GM23338 (cell line): ENCODE measurements at regions not wholly inside any gene's neighbourhood (a gene's known extent, or its start where the extent isn't known, plus 50 kb on each side); places are given as distances from the start of the nearest gene placed in this dataset.

Experiments used
- ATAC-seq: fragments of 200-7000 bp; cut with Tn5 transposase; 3 replicates; pipeline ENCODE4 v1.9.1; 2020
- DNase-seq: peaks from one replicate; pipeline ENCODE4 v3.0.0-alpha.2; 2015; ENCODE audit warnings: low spot score
- H2AFZ ChIP-seq: fragments of 200-600 bp; sonication (generic); 2 replicates; pipeline ENCODE4 v1.8.0; 2016; ENCODE audit warnings: antibody characterized with exemption, mild to moderate bottlenecking, moderate library complexity
- H3F3A ChIP-seq: fragments of 200-600 bp; sonication (generic); replicated peaks from 2 replicates; pipeline ENCODE4 v1.8.0; 2017; ENCODE audit warnings: antibody characterized with exemption, mixed run types, low read depth
- H3K27ac ChIP-seq: fragments of 200-600 bp; sonication (generic); 2 replicates; pipeline ENCODE4 v1.6.1; 2016; ENCODE audit warnings: low read depth
- H3K27me3 ChIP-seq: fragments of 200-600 bp; sonication (generic); 2 replicates; pipeline ENCODE4 v1.8.0; 2016; ENCODE audit warnings: mild to moderate bottlenecking, mixed run types, moderate library complexity; ENCODE audit not compliant: insufficient read depth
- H3K36me3 ChIP-seq: fragments of 200-600 bp; sonication (generic); 2 replicates; pipeline ENCODE4 v1.8.0; 2016; ENCODE audit warnings: mild to moderate bottlenecking; ENCODE audit not compliant: insufficient read depth
- H3K4me1 ChIP-seq: fragments of 200-600 bp; sonication (generic); 2 replicates; pipeline ENCODE4 v1.8.0; 2016; ENCODE audit warnings: mild to moderate bottlenecking, moderate library complexity; ENCODE audit not compliant: insufficient read depth
- H3K4me2 ChIP-seq: fragments of 200-600 bp; sonication (generic); 2 replicates; pipeline ENCODE4 v1.7.1; 2017; ENCODE audit warnings: mixed run types
- H3K4me3 ChIP-seq: fragments of 200-600 bp; sonication (generic); 2 replicates; pipeline ENCODE4 v1.6.1; 2016; ENCODE audit warnings: mixed run types
- H3K79me2 ChIP-seq: fragments of 200-600 bp; sonication (generic); replicated peaks from 2 replicates; pipeline ENCODE4 v1.8.0; 2017; ENCODE audit warnings: mild to moderate bottlenecking; ENCODE audit not compliant: insufficient read depth
- H3K9me2 ChIP-seq: fragments of 200-600 bp; sonication (generic); 2 replicates; pipeline ENCODE4 v1.8.0; 2017; ENCODE audit not compliant: insufficient read depth
- H4K20me1 ChIP-seq: fragments of 200-600 bp; sonication (generic); replicated peaks from 2 replicates; pipeline ENCODE4 v1.8.0; 2017; ENCODE audit warnings: mild to moderate bottlenecking; ENCODE audit not compliant: insufficient read depth
- H3K27ac Mint-ChIP-seq: 2 replicates; pipeline ENCODE4 v1.8.0; 2020; ENCODE audit warnings: inconsistent platforms, mild to moderate bottlenecking, moderate library complexity, mixed read lengths
- H3K27me3 Mint-ChIP-seq: 3 replicates; pipeline ENCODE4 v1.8.0; 2022; ENCODE audit warnings: low read depth, mild to moderate bottlenecking, moderate library complexity, mixed read lengths, inconsistent platforms; ENCODE audit not compliant: insufficient read depth, poor library complexity
- H3K36me3 Mint-ChIP-seq: 3 replicates; pipeline ENCODE4 v1.8.0; 2021; ENCODE audit warnings: low read depth, mild to moderate bottlenecking, inconsistent platforms, moderate library complexity, mixed read lengths
- H3K4me1 Mint-ChIP-seq: 3 replicates; pipeline ENCODE4 v1.8.0; 2020; ENCODE audit warnings: mild to moderate bottlenecking, inconsistent platforms, mixed read lengths
- H3K4me3 Mint-ChIP-seq: 3 replicates; pipeline ENCODE4 v1.8.0; 2021; ENCODE audit warnings: moderate library complexity, mild to moderate bottlenecking, inconsistent platforms, mixed read lengths
- H3K9me3 Mint-ChIP-seq: 3 replicates; pipeline ENCODE4 v1.8.0; 2020; ENCODE audit warnings: moderate library complexity, mild to moderate bottlenecking, inconsistent platforms, mixed read lengths
- EZH2 ChIP-seq: fragments of 200-600 bp; sonication (generic); IDR thresholded peaks from one replicate; pipeline ENCODE4 v1.8.0; 2017; ENCODE audit warnings: antibody characterized with exemption, mild to moderate bottlenecking, low read depth; ENCODE audit not compliant: unreplicated experiment
- JUNB ChIP-seq: IDR thresholded peaks from one replicate; pipeline ENCODE4 v1.6.1; 2016; ENCODE audit warnings: antibody characterized with exemption; ENCODE audit not compliant: unreplicated experiment
- NANOG ChIP-seq: IDR thresholded peaks from 2 replicates; pipeline ENCODE4 v1.6.1; 2016; ENCODE audit warnings: antibody characterized with exemption, borderline replicate concordance
- POLR2AphosphoS5 ChIP-seq: IDR thresholded peaks from 2 replicates; pipeline ENCODE4 v1.6.1; 2016; ENCODE audit warnings: antibody characterized with exemption, low read depth
- ZNF114 ChIP-seq: fragments of 250-450 bp; sonication (Bioruptor Pico); IDR thresholded peaks from 2 replicates; pipeline ENCODE4 v1.5.0; 2020; ENCODE audit warnings: mild to moderate bottlenecking, moderate library complexity
- TF ChIP-seq, protein P1 (sequence below), 2 experiments: fragments of 200-600 bp in 1 of 2; sonication (generic) in 1 of 2; conservative IDR thresholded peaks; 2 replicates each; pipeline versions ENCODE4 v1.5.1 to v1.6.1; 2016 to 2017; ENCODE audit warnings: antibody characterized with exemption in 2 of 2, low read depth in 2 of 2, mild to moderate bottlenecking in 2 of 2, moderate library complexity in 1 of 2
- TF ChIP-seq, protein P2 (sequence below): IDR thresholded peaks from one replicate; pipeline ENCODE4 v1.6.1; 2018; ENCODE audit warnings: antibody characterized with exemption; ENCODE audit not compliant: unreplicated experiment
- TF ChIP-seq, protein P3 (sequence below): fragments of 250-450 bp; sonication (Bioruptor Pico); IDR thresholded peaks from 2 replicates; pipeline ENCODE4 v1.5.0; 2020; ENCODE audit warnings: mild to moderate bottlenecking, moderate library complexity
- TF ChIP-seq, protein P4 (sequence below): IDR thresholded peaks from 2 replicates; pipeline ENCODE4 v1.6.1; 2016; ENCODE audit warnings: antibody characterized with exemption

DNA sequence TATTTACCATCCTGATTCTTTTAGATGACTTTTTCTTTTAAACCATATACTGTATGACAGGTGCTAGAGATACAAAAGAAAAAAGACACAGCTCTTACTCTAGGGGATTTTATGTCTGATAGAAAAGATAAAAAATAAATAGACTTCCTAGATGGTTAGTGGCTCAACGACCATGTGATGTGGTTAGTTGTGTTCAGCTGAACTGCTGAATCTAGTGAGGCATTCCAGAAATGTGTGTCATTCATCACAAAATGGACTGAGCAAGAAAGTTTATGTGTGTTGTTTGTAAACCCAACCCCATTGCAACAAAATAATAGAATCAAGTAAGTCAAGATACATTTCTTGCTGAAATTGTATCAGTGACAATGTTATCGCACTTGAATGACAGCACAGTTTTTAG is 205.8 kb upstream of the LYPLAL1 start (continued):
- TF ChIP-seq, protein P1, sequence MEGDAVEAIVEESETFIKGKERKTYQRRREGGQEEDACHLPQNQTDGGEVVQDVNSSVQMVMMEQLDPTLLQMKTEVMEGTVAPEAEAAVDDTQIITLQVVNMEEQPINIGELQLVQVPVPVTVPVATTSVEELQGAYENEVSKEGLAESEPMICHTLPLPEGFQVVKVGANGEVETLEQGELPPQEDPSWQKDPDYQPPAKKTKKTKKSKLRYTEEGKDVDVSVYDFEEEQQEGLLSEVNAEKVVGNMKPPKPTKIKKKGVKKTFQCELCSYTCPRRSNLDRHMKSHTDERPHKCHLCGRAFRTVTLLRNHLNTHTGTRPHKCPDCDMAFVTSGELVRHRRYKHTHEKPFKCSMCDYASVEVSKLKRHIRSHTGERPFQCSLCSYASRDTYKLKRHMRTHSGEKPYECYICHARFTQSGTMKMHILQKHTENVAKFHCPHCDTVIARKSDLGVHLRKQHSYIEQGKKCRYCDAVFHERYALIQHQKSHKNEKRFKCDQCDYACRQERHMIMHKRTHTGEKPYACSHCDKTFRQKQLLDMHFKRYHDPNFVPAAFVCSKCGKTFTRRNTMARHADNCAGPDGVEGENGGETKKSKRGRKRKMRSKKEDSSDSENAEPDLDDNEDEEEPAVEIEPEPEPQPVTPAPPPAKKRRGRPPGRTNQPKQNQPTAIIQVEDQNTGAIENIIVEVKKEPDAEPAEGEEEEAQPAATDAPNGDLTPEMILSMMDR (conservative IDR thresholded peaks at IDR 0.05; ENCODE audit: low read depth in 2 of 2): no peak
- TF ChIP-seq, protein P2, sequence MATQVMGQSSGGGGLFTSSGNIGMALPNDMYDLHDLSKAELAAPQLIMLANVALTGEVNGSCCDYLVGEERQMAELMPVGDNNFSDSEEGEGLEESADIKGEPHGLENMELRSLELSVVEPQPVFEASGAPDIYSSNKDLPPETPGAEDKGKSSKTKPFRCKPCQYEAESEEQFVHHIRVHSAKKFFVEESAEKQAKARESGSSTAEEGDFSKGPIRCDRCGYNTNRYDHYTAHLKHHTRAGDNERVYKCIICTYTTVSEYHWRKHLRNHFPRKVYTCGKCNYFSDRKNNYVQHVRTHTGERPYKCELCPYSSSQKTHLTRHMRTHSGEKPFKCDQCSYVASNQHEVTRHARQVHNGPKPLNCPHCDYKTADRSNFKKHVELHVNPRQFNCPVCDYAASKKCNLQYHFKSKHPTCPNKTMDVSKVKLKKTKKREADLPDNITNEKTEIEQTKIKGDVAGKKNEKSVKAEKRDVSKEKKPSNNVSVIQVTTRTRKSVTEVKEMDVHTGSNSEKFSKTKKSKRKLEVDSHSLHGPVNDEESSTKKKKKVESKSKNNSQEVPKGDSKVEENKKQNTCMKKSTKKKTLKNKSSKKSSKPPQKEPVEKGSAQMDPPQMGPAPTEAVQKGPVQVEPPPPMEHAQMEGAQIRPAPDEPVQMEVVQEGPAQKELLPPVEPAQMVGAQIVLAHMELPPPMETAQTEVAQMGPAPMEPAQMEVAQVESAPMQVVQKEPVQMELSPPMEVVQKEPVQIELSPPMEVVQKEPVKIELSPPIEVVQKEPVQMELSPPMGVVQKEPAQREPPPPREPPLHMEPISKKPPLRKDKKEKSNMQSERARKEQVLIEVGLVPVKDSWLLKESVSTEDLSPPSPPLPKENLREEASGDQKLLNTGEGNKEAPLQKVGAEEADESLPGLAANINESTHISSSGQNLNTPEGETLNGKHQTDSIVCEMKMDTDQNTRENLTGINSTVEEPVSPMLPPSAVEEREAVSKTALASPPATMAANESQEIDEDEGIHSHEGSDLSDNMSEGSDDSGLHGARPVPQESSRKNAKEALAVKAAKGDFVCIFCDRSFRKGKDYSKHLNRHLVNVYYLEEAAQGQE: no peak
- TF ChIP-seq JUNB (no peak), POLR2AphosphoS5 (no peak), NANOG (no peak)

DNA sequence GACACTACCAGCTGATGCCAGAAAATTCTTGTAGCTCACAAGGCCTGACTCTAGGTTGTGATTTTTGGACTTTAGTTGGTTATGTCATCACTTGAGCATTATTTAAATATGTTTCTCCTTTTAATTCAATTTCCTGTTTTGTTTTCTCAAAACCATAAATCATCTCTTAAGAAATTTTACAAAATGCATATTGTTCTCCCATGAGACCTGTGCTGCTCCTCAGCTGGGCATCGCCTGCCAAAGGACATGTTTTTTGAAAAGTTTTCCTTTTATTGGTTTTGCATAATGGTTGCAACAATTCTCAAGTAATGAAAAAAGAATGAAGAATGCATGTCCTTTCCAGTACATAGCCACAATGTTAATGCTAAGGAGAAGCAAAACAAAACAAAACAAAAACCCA is 204.7 kb upstream of the LYPLAL1 start:
- no peak overlapping the region for H3K4me3 ChIP-seq
- H4K20me1 ChIP-seq: no peaks in the 10 kb centered on the region
- ATAC-seq: no peak
- H3K9me2 ChIP-seq: no peaks in the 10 kb centered on the region
- H3K27me3 ChIP-seq: no peaks in the 10 kb centered on the region
- no peaks in the 10 kb centered on the region for H3K79me2 ChIP-seq
- TF ChIP-seq, protein P3, sequence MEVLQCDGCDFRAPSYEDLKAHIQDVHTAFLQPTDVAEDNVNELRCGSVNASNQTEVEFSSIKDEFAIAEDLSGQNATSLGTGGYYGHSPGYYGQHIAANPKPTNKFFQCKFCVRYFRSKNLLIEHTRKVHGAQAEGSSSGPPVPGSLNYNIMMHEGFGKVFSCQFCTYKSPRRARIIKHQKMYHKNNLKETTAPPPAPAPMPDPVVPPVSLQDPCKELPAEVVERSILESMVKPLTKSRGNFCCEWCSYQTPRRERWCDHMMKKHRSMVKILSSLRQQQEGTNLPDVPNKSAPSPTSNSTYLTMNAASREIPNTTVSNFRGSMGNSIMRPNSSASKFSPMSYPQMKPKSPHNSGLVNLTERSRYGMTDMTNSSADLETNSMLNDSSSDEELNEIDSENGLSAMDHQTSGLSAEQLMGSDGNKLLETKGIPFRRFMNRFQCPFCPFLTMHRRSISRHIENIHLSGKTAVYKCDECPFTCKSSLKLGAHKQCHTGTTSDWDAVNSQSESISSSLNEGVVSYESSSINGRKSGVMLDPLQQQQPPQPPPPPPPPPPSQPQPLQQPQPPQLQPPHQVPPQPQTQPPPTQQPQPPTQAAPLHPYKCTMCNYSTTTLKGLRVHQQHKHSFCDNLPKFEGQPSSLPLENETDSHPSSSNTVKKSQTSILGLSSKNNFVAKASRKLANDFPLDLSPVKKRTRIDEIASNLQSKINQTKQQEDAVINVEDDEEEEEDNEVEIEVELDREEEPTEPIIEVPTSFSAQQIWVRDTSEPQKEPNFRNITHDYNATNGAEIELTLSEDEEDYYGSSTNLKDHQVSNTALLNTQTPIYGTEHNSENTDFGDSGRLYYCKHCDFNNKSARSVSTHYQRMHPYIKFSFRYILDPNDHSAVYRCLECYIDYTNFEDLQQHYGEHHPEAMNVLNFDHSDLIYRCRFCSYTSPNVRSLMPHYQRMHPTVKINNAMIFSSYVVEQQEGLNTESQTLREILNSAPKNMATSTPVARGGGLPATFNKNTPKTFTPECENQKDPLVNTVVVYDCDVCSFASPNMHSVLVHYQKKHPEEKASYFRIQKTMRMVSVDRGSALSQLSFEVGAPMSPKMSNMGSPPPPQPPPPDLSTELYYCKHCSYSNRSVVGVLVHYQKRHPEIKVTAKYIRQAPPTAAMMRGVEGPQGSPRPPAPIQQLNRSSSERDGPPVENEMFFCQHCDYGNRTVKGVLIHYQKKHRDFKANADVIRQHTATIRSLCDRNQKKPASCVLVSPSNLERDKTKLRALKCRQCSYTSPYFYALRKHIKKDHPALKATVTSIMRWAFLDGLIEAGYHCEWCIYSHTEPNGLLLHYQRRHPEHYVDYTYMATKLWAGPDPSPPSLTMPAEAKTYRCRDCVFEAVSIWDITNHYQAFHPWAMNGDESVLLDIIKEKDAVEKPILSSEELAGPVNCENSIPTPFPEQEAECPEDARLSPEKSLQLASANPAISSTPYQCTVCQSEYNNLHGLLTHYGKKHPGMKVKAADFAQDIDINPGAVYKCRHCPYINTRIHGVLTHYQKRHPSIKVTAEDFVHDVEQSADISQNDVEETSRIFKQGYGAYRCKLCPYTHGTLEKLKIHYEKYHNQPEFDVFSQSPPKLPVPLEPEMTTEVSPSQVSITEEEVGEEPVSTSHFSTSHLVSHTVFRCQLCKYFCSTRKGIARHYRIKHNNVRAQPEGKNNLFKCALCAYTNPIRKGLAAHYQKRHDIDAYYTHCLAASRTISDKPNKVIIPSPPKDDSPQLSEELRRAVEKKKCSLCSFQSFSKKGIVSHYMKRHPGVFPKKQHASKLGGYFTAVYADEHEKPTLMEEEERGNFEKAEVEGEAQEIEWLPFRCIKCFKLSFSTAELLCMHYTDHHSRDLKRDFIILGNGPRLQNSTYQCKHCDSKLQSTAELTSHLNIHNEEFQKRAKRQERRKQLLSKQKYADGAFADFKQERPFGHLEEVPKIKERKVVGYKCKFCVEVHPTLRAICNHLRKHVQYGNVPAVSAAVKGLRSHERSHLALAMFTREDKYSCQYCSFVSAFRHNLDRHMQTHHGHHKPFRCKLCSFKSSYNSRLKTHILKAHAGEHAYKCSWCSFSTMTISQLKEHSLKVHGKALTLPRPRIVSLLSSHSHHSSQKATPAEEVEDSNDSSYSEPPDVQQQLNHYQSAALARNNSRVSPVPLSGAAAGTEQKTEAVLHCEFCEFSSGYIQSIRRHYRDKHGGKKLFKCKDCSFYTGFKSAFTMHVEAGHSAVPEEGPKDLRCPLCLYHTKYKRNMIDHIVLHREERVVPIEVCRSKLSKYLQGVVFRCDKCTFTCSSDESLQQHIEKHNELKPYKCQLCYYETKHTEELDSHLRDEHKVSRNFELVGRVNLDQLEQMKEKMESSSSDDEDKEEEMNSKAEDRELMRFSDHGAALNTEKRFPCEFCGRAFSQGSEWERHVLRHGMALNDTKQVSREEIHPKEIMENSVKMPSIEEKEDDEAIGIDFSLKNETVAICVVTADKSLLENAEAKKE (CRISPR knock-in tag): no peak
- TF ChIP-seq, protein P4, sequence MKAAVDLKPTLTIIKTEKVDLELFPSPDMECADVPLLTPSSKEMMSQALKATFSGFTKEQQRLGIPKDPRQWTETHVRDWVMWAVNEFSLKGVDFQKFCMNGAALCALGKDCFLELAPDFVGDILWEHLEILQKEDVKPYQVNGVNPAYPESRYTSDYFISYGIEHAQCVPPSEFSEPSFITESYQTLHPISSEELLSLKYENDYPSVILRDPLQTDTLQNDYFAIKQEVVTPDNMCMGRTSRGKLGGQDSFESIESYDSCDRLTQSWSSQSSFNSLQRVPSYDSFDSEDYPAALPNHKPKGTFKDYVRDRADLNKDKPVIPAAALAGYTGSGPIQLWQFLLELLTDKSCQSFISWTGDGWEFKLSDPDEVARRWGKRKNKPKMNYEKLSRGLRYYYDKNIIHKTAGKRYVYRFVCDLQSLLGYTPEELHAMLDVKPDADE: no peak
- TF ChIP-seq NANOG (no peak), EZH2 (no peak), ZNF114 (CRISPR knock-in tag) (no peak), POLR2AphosphoS5 (no peak)
- H3K36me3 ChIP-seq: no peaks in the 10 kb centered on the region
- Mint-ChIP-seq H3K4me1 (no peaks in the 10 kb centered on the region), H3K27ac (no peak overlapping the region), H3K36me3 (peaks cover 14% of the 10 kb centered on the region), H3K27me3 (peaks cover 2% of the 10 kb centered on the region), H3K9me3 (peaks cover 20% of the 10 kb centered on the region), H3K4me3 (no peak overlapping the region)
- H2AFZ ChIP-seq: no peak overlapping the region
- H3K4me1 ChIP-seq: no peaks in the 10 kb centered on the region
- H3K27ac ChIP-seq: no peak overlapping the region
- DNase-seq: no peak
- no peak overlapping the region for H3K4me2 ChIP-seq
- H3F3A ChIP-seq: no peaks in the 10 kb centered on the region
